ENCODE measurements at regions not wholly inside any gene's neighbourhood (a gene's known extent, or its start where the extent isn't known, plus 50 kb on each side); places are given as distances from the start of the nearest gene placed in this dataset. TPM values are rescaled to one million over a fixed set of nuclear protein-coding genes. Genes with fewer than 3 reads are reported as not detected.

DNA sequence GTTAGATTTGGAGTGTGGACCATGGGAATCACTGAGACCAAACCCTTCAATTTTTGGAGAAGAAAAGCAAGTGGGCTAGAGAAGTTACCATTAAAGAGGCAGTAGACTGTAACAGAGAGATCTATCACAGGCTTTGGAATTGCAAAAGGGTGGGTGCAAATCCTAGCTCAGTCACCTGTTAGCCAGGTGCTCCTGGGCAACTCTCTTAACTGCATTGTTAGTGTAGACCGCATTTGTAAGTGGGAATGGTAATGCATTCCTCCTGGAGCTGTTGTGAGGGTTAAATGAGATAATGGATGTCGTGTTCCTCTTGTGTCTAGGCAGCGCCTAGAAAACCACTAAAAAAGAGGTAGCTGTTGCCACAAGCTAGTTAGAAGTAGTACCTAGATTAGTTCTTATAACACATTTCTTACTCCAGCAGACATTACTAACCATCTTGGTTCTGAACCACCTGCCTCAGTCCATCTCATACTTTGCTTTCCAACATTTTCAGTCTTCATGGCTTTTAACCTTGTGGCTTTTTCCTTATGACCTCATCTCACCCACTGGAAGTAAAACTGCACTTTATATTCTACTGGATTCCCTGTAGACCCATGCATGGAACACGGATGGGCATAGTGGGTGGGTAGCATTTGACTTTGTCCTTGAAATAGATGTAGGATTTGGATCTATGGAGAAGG lies 153.0 kb downstream of the HIPK3 start:
- H3K27me3 ChIP-seq, result no peaks in the 10 kb centered on the region
- intact Hi-C loops (cut with DNase I), result no loop called here
- TF ChIP-seq POLR2AphosphoS5 (IDR thresholded peaks at IDR 0.05; ENCODE audit: insufficient read depth in 1 of 2, low read depth in 1 of 2) (no peak), POLR2A (IDR thresholded peaks at IDR 0.05) (no peak), CTCF (IDR thresholded peaks at IDR 0.05) (no peak)
- DNase-seq (ENCODE audit: extremely low spot score in 2 of 2), result no peak
- no peaks in the 10 kb centered on the region for H3K36me3 ChIP-seq
- no peak overlapping the region for H3K27ac ChIP-seq
- no peaks in the 10 kb centered on the region for H3K4me1 ChIP-seq
- H3K9me3 ChIP-seq, result no peaks in the 10 kb centered on the region
- no peak overlapping the region for H3K4me3 ChIP-seq

Small RNA genes in the stretch of these regions (small RNA-seq; reads per million reads assigned to genes)
- gene AL133399.1, result not detected

Measured in vagina (tissue), 2 donors.